ENCODE measurements at regions not wholly inside any gene's neighbourhood (a gene's known extent, or its start where the extent isn't known, plus 50 kb on each side); places are given as distances from the start of the nearest gene placed in this dataset.

GRCh38 chr5:10874541-10874940 lies 113.5 kb upstream of the DAP start:
- TF ChIP-seq CTCF (IDR thresholded peaks at IDR 0.05; ENCODE audit: poor library complexity) (no peak), EZH2 (IDR thresholded peaks at IDR 0.05; ENCODE audit: borderline replicate concordance) (no peak), EZH2phosphoT487 (IDR thresholded peaks at IDR 0.05; ENCODE audit: low read depth, severe bottlenecking, unreplicated experiment) (no peak)

All from hepatocyte (in vitro differentiated cells).